Stimulated activated memory B cell treated with anti-CD40 and anti-IgM and Interleukin-4, amounts not matched to agents 10 μg/mL and 1 μg/mL and 100 μg/mL, for 72 hours (primary cell): ENCODE measurements at regions not wholly inside any gene's neighbourhood (a gene's known extent, or its start where the extent isn't known, plus 50 kb on each side); places are given as distances from the start of the nearest gene placed in this dataset.

ENCODE experiments used
- ATAC-seq: fragments of 150-1000 bp; cut with Tn5 transposase; 2 replicates; pipeline ENCODE4 v1.10.0; 2021
- H3K27ac Mint-ChIP-seq: one replicate; pipeline ENCODE4 v1.8.0; 2022; ENCODE audit warnings: mild to moderate bottlenecking, mixed read lengths
- H3K27me3 Mint-ChIP-seq: one replicate; pipeline ENCODE4 v1.8.0; 2022; ENCODE audit warnings: mixed read lengths
- H3K36me3 Mint-ChIP-seq: one replicate; pipeline ENCODE4 v1.8.0; 2022; ENCODE audit warnings: mixed read lengths
- H3K4me1 Mint-ChIP-seq: one replicate; pipeline ENCODE4 v1.8.0; 2022; ENCODE audit warnings: mixed read lengths
- H3K4me3 Mint-ChIP-seq: one replicate; pipeline ENCODE4 v1.8.0; 2022; ENCODE audit warnings: mild to moderate bottlenecking, moderate library complexity, mixed read lengths
- H3K9me3 Mint-ChIP-seq: one replicate; pipeline ENCODE4 v1.8.0; 2022; ENCODE audit warnings: mixed read lengths

GRCh38 chr2:190119923-190120590 lies 57.5 kb upstream of the MSTN start:
- H3K9me3 Mint-ChIP-seq, result peaks cover under 1% of the 10 kb centered on the region
- peak overlapping the region; percentile 6 for H3K4me3 Mint-ChIP-seq
- no peaks in the 10 kb centered on the region for H3K27me3 Mint-ChIP-seq
- no peaks in the 10 kb centered on the region for H3K36me3 Mint-ChIP-seq
- no peak for ATAC-seq
- peak overlapping the region; percentile 22 for H3K27ac Mint-ChIP-seq
- peaks cover 25% of the 10 kb centered on the region for H3K4me1 Mint-ChIP-seq

GRCh38 chr2:190119257-190119656 lies 56.7 kb upstream of the MSTN start:
- Mint-ChIP-seq H3K4me1 (peaks cover 25% of the 10 kb centered on the region), H3K36me3 (no peaks in the 10 kb centered on the region), H3K9me3 (peaks cover 3% of the 10 kb centered on the region), H3K4me3 (peak overlapping the region; percentile 13), H3K27ac (peak overlapping the region; percentile 22), H3K27me3 (no peaks in the 10 kb centered on the region)
- ATAC-seq, result peak; percentile 70

- H3K27ac Mint-ChIP-seq, result no peak overlapping the region
- H3K4me3 Mint-ChIP-seq, result no peak overlapping the region
- H3K4me1 Mint-ChIP-seq, result peaks cover 24% of the 10 kb centered on the region
- no peaks in the 10 kb centered on the region for H3K27me3 Mint-ChIP-seq
- peaks cover 3% of the 10 kb centered on the region for H3K9me3 Mint-ChIP-seq
- H3K36me3 Mint-ChIP-seq, result no peaks in the 10 kb centered on the region
- ATAC-seq, result no peak
These were observed 54.8 kb upstream of the MSTN start for GRCh38 chr2:190117305-190117704.

- H3K4me1 Mint-ChIP-seq, result no peaks in the 10 kb centered on the region
- no peaks in the 10 kb centered on the region for H3K36me3 Mint-ChIP-seq
- H3K27ac Mint-ChIP-seq, result no peak overlapping the region
- H3K27me3 Mint-ChIP-seq, result no peaks in the 10 kb centered on the region
- no peak for ATAC-seq
- H3K9me3 Mint-ChIP-seq, result peaks cover 3% of the 10 kb centered on the region
- H3K4me3 Mint-ChIP-seq, result no peak overlapping the region
These were observed 50.5 kb upstream of the MSTN start for GRCh38 chr2:190113000-190113399.
